Mesothelial cell of epicardium (in vitro differentiated cells): ENCODE measurements at regions not wholly inside any gene's neighbourhood (a gene's known extent, or its start where the extent isn't known, plus 50 kb on each side); places are given as distances from the start of the nearest gene placed in this dataset.

Source experiments
- DNase-seq, 2 experiments: peaks; one replicate each; pipeline ENCODE4 v3.0.0; 2021; ENCODE audit warnings: low spot score in 2 of 2; ENCODE audit not compliant: unreplicated experiment in 2 of 2
- H3K27ac Mint-ChIP-seq: 2 replicates; pipeline ENCODE4 v1.8.0; 2021; ENCODE audit warnings: mixed read lengths
- H3K27me3 Mint-ChIP-seq: 2 replicates; pipeline ENCODE4 v1.8.0; 2021; ENCODE audit warnings: low read depth, mixed read lengths
- H3K36me3 Mint-ChIP-seq: 2 replicates; pipeline ENCODE4 v1.8.0; 2021; ENCODE audit warnings: mixed read lengths
- H3K4me1 Mint-ChIP-seq: 2 replicates; pipeline ENCODE4 v1.8.0; 2021; ENCODE audit warnings: mixed read lengths
- H3K4me3 Mint-ChIP-seq: 2 replicates; pipeline ENCODE4 v1.8.0; 2021; ENCODE audit warnings: mild to moderate bottlenecking, moderate library complexity, mixed read lengths
- H3K9me3 Mint-ChIP-seq: 2 replicates; pipeline ENCODE4 v1.8.0; 2021; ENCODE audit warnings: mixed read lengths
- TF ChIP-seq, protein P1 (sequence below): fragments of 200-600 bp; sonication (generic); IDR thresholded peaks from one replicate; pipeline ENCODE4 v1.5.0; 2021; ENCODE audit warnings: antibody characterized with exemption; ENCODE audit not compliant: unreplicated experiment

GRCh38 chr15:66963710-66964109 is 101.7 kb upstream of the SMAD3 start:
- Mint-ChIP-seq H3K27ac (no peak overlapping the region), H3K9me3 (no peaks in the 10 kb centered on the region), H3K36me3 (no peaks in the 10 kb centered on the region), H3K4me3 (no peak overlapping the region), H3K4me1 (no peaks in the 10 kb centered on the region), H3K27me3 (no peaks in the 10 kb centered on the region)
- TF ChIP-seq, protein P1, sequence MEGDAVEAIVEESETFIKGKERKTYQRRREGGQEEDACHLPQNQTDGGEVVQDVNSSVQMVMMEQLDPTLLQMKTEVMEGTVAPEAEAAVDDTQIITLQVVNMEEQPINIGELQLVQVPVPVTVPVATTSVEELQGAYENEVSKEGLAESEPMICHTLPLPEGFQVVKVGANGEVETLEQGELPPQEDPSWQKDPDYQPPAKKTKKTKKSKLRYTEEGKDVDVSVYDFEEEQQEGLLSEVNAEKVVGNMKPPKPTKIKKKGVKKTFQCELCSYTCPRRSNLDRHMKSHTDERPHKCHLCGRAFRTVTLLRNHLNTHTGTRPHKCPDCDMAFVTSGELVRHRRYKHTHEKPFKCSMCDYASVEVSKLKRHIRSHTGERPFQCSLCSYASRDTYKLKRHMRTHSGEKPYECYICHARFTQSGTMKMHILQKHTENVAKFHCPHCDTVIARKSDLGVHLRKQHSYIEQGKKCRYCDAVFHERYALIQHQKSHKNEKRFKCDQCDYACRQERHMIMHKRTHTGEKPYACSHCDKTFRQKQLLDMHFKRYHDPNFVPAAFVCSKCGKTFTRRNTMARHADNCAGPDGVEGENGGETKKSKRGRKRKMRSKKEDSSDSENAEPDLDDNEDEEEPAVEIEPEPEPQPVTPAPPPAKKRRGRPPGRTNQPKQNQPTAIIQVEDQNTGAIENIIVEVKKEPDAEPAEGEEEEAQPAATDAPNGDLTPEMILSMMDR, result no peak
- DNase-seq, result no peak

DNA sequence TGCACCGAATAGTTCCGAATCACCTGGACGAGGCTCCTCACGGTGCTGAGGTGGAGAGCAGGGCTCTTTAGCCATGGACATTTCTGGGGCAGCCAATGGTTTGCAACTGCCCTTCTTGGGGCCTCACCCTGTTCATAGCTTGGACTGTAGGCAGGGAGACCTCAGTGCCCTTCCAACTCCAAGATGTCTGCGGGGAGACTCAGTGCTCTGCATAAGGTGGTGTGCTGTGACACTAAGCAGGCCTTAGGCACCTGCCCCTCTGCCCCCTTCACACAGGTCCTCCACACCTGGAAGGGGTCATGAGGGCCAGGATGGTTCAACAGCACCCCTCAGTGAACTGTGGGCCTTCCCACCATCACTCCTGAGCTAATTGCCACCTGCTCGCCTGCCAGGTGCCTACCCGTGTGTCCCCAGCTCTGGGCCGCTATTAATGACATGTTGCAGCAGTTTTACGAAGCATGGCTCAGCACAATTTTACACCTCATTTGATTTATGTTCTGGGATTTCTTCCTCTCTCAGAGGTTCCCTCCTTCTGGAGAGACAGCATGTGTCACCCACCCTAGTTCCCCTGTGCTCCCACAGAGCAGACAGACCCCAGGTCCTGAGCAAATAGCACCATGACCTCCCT is 101.2 kb upstream of the SMAD3 start:
- TF ChIP-seq, protein P1, result no peak
- no peaks in the 10 kb centered on the region for H3K9me3 Mint-ChIP-seq
- H3K4me1 Mint-ChIP-seq, result no peaks in the 10 kb centered on the region
- H3K27me3 Mint-ChIP-seq, result no peaks in the 10 kb centered on the region
- H3K4me3 Mint-ChIP-seq, result no peak overlapping the region
- no peak overlapping the region for H3K27ac Mint-ChIP-seq
- no peaks in the 10 kb centered on the region for H3K36me3 Mint-ChIP-seq
- no peak for DNase-seq

GRCh38 chr15:66964791-66965190 is 100.6 kb upstream of the SMAD3 start:
- Mint-ChIP-seq H3K27me3 (no peaks in the 10 kb centered on the region), H3K4me1 (no peaks in the 10 kb centered on the region), H3K4me3 (no peak overlapping the region), H3K27ac (no peak overlapping the region), H3K9me3 (no peaks in the 10 kb centered on the region), H3K36me3 (no peaks in the 10 kb centered on the region)
- DNase-seq, result no peak
- TF ChIP-seq, protein P1, result no peak

GRCh38 chr15:66965201-66965900 is 100.1 kb upstream of the SMAD3 start:
- TF ChIP-seq, protein P1, result no peak
- H3K36me3 Mint-ChIP-seq, result no peaks in the 10 kb centered on the region
- no peaks in the 10 kb centered on the region for H3K9me3 Mint-ChIP-seq
- H3K27me3 Mint-ChIP-seq, result no peaks in the 10 kb centered on the region
- no peaks in the 10 kb centered on the region for H3K4me1 Mint-ChIP-seq
- H3K4me3 Mint-ChIP-seq, result no peak overlapping the region
- no peak overlapping the region for H3K27ac Mint-ChIP-seq
- DNase-seq, result no peak

DNA sequence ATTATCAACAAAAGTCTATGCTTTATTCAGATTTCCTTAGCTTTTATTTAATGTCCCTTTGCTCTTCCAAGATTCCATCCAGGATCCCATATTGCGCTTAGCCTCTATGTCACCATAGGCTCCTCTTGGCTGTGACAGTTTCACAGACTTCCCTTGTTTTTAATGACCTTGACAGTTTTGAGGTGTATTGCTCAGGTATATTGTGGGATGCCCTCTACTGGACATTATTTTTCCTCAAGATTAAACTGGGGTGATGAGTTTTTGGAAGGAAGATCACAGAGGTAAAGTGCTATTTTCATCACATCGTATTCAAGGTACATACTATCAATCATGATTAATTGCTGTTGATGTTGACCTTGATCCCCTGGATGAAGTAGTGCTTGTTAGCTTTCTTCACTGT is 99.1 kb upstream of the SMAD3 start:
- Mint-ChIP-seq H3K27ac (no peak overlapping the region), H3K9me3 (no peaks in the 10 kb centered on the region), H3K36me3 (no peaks in the 10 kb centered on the region), H3K4me1 (no peaks in the 10 kb centered on the region), H3K27me3 (no peaks in the 10 kb centered on the region), H3K4me3 (no peak overlapping the region)
- DNase-seq, result no peak
- TF ChIP-seq, protein P1, result peak; percentile 46
